Anterior cingulate cortex (tissue), 58 donors: ENCODE measurements at regions not wholly inside any gene's neighbourhood (a gene's known extent, or its start where the extent isn't known, plus 50 kb on each side); places are given as distances from the start of the nearest gene placed in this dataset.
A peak's percentile ranks its signal among the peaks of the same experiment; 100 is the strongest.

ENCODE experiments used
- DNase-seq, 58 donors: peaks; one replicate each; lab custom pipeline; 2025; lab: John Stamatoyannopoulos, UW

- peak in 53 of 58 donors; percentile 23 to 92 (median 73) for DNase-seq
Measured at GRCh38 chr3:126267169-126267975, 87.0 kb upstream of the ALDH1L1 start.

DNA sequence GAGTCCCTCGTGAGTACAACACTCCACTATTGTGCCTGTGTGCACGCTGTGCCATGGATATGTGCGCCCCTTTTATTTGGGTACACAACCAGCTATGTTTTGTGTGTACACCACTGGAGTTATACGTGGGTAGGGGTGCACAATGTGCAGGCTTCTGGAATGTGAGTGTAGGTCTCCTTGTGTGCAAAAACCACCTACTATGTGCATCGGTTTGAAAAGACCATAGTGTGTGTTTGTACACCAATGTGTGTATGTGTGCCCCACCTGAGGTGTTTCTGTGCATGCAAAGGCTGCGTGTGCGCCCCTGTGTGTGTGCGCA is 86.4 kb upstream of the ALDH1L1 start:
- no peak for DNase-seq

GRCh38 chr3:126266291-126266840 is 86.0 kb upstream of the ALDH1L1 start:
- peak in 47 of 58 donors; percentile 5 to 86 (median 50) for DNase-seq

DNA sequence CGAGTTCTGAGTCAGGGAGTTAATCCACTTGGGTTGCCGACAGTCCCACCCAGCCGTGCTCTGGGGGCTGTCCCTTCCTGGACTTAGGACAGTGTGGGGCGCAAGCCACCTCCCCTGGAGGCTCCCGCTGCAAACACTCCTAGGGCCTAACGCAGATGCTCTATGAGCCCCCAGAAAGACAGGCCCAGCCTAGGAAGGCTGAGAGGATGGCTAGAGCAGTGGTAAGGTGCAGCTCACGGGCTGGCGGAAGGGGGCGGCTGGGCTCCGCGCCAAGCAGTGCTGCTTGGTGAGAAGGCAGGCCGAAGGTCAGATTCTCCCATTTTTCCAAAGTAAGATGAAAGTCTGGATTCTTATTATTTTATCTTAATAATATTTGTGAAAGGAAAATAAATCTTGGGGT is 84.6 kb upstream of the ALDH1L1 start:
- no peak for DNase-seq

DNA sequence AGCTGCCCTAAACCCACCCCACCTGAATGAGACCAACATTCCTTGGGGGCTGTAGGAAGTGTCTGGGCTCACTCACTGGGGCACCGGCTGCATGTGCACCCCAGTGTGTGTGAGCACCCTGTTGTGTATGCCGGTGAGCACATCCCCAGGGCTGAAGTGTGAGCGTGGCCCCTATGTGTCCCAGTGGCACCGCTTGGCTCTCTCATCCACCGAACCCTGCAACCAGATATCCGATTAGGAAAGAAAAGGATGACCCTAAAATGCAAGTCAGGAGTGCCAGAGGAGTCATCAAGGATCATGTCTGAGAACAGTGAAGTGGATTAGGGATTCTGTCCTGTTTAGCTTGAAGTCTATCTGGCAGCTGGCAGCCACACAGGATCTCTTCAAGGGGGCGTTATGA is 84.0 kb upstream of the ALDH1L1 start:
- DNase-seq: peak in 1 of 58 donors; percentile 6

DNA sequence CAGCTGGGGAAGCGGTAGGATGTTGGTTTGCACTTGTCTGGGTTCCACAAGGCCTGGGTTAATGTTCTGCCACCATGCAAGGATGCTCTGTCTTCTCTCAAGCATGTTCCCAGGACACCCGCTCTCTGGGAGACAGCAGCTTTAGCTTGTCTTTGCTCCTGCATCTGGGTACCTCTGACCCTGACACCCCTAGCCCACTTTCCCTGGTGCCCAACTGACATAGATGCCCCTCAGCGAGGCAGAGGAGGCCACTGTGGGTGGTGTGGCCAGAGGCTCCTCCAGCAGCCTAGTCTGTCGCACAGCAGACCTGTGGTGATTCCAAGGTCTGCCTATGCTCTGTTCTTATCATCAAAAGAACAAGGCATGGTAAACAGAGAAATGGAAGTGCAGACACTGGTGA is 83.6 kb upstream of the ALDH1L1 start:
- DNase-seq: no peak

DNA sequence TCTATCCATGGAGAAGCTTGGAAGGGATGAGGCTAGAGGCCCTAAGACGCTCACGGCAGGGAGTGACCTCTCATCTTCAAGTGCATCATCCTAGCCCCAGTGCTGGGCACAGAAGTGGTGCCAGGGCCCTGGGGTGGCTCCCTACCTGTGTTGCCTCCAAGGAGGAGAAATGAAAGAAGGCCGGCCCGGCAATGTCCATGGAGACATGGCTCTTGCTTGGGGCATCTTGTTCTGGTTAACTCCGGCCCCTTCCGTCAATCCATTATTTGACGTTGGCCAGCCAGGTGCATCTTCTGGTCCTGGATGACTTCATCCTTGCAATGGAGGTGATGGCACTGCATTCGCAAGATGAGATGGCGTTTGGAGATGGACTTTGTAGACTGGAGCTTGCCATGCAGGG is 83.2 kb upstream of the ALDH1L1 start:
- DNase-seq: no peak

DNA sequence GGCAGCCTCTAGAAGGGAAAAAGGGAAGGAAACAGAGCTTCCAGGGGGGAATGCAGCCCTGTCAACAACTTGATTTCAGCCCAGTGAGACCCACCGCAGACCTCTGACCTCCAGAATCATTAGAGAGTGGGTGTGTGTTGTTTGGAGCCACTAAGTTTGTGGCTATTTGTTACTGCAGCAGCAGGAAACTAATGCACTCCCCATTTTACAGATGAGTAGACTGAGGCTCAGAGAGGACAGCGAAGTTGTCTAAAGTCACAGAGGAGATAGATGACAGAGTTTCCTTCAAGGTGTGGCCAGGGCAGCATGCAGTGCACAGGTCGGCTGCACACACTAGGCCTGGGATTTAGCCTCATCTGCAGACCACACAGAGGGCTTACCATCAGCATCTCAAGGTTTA is 81.8 kb upstream of the ALDH1L1 start:
- no peak for DNase-seq

DNA sequence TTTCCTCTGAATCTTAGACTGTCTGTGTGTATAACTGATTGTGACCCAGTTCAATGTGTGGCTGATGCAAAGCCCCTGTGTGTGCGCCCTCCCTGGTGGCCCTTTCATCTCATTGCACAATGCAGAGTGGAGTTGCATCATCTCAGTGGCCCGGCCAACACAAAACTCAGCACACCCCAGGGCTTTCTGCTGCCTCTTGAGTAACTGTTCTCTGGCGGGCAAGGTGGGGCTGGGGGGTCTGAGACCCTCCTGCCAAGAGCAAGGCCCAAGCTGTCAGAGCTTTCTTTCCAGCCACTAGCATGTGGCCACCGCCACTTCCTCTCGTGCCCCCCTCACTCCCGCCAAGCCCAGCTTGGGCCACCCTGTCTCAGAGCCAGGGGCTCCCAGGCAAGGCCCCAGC is 80.7 kb upstream of the ALDH1L1 start:
- DNase-seq: peak in 4 of 58 donors; percentile 6 to 51 (median 30)

GRCh38 chr3:126259411-126260391 is 79.3 kb upstream of the ALDH1L1 start:
- DNase-seq: peak in 41 of 58 donors; percentile 7 to 73 (median 35)

- DNase-seq: no peak
Measured at GRCh38 chr3:126258670-126259069, 78.3 kb upstream of the ALDH1L1 start.

DNA sequence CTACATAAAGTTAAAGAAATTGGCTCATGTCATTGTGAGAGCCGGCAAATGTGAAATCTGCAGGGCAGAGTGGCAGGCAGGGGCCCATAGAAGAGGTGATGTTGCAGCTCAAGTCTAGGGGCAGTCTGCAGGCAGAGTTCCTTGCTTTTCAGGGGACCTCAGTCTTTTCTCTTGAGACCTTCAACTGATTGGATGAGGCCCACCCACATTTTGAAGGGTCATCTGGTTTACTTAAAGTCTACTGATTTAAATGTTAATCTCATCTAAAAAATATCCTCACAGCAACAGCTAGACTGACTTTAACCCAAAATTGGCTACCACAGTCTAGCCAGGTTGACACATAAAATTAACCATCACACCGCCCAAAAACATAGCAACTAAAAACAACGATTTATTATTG is 77.6 kb upstream of the ALDH1L1 start:
- no peak for DNase-seq

DNA sequence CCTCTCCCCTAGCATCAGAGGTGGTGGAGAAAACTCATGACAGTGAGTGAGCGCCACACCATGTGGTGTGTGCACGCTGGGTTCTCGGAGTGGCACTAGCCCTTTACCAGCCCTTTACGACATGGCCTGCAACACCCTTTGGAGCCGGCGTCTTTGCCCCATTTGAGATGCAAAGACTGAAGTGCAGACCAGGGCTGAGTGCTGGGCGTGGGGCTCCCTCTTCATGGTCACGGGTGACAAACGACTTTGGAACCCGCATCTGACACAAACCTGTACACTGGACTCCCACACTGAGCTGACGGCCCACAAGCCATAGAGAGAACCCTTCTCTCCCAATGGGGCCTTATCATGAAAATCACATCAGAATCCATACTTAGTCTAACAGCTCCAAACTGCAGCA is 76.8 kb upstream of the ALDH1L1 start:
- DNase-seq: no peak

- no peak for DNase-seq
Measured at GRCh38 chr3:126256251-126256650, 75.9 kb upstream of the ALDH1L1 start.

DNA sequence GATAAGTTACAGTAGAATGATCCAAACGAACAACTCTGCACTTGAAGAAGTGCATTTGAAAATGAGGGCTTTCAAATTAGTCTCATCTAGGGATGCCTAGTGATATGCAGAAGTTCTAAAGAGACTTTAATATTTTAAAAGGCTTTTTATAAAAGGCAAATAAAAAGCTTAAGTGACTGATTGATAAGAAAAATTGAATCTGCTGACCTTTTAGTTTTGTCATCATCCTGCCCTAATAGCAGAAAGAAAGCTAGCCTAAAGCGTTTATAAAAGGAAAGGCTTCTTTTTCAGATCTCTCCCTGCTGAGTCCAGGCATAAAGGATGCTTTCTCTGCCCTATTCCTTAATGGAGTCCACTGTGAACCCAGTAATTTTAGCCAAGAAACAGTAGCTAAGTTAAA is 72.7 kb upstream of the ALDH1L1 start:
- no peak for DNase-seq

GRCh38 chr3:126252373-126252772 is 72.0 kb upstream of the ALDH1L1 start:
- DNase-seq: no peak

DNA sequence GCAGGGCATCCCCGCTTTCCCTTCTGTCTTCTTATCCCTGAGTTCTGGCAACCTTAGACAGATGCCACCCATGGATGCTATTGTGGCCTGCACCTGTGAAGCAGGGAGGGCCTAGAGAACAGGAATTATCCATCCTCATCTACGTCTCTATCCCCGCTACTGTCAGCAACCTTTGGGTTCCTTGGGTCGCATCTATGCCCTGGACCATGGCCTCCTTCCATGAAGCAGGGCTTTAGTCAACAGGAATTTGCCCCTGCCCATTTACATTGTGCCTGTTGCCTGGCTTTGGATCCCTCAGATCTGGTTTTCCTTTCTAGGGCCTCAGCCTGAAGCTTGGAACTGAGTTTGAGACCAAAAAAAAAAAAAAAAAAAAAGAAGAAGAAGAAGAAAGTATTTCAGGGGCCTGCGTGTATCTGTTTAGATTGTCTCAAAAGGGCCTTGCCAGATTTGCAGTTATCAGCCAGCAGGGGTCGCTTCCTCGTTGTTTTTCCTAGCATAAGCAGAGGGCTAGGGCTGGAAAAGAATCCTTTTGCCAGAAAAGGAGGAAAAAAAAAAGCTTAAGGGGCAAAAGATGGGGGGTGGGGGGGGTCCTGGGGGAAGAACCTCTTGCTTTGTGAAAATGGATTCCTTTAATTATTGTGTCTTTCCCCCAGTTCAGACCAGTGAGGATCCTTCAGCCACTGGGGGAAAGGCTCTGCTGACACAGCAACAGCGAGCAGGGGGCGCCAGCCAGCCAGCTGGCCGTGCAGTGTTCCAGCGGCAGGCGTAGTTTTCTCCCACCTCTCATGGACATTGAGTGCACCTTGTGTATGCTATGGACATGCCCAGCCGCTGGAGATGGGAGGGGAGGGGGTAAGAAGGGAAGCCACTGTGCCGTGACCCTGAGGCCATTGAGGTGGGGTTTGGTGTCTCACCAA is 65.7 kb upstream of the ALDH1L1 start:
- DNase-seq: peak in 36 of 58 donors; percentile 5 to 70 (median 38)
